Neural progenitor cell (in vitro differentiated cells): ENCODE measurements at regions not wholly inside any gene's neighbourhood (a gene's known extent, or its start where the extent isn't known, plus 50 kb on each side); places are given as distances from the start of the nearest gene placed in this dataset.
A peak's percentile ranks its signal among the peaks of the same experiment; 100 is the strongest.

Experiments used
- DNase-seq: peaks from one replicate; pipeline ENCODE4 v3.0.0-alpha.2; 2016; ENCODE audit warnings: low spot score
- H2AFZ ChIP-seq: fragments of 200-600 bp; sonication (generic); replicated peaks from 2 replicates; pipeline ENCODE4 v1.6.1; 2016; ENCODE audit warnings: antibody characterized with exemption
- H3F3A ChIP-seq: fragments of 200-600 bp; sonication (generic); 2 replicates; pipeline ENCODE4 v1.6.1; 2016; ENCODE audit warnings: antibody characterized with exemption, low read depth
- H3K27ac ChIP-seq: fragments of 200-600 bp; sonication (generic); 2 replicates; pipeline ENCODE4 v1.5.1; 2016; ENCODE audit warnings: mild to moderate bottlenecking
- H3K27me3 ChIP-seq: fragments of 200-600 bp; sonication (generic); 2 replicates; pipeline ENCODE4 v1.6.1; 2016; ENCODE audit warnings: mild to moderate bottlenecking, moderate library complexity
- H3K36me3 ChIP-seq: fragments of 200-600 bp; sonication (generic); 2 replicates; pipeline ENCODE4 v1.5.1; 2016
- H3K4me1 ChIP-seq: fragments of 200-600 bp; sonication (generic); 2 replicates; pipeline ENCODE4 v1.6.1; 2016; ENCODE audit warnings: mixed run types
- H3K4me2 ChIP-seq: fragments of 200-600 bp; sonication (generic); 2 replicates; pipeline ENCODE4 v1.6.1; 2016
- H3K4me3 ChIP-seq: fragments of 200-600 bp; sonication (generic); 2 replicates; pipeline ENCODE4 v1.5.1; 2016
- H3K79me2 ChIP-seq: fragments of 200-600 bp; sonication (generic); 2 replicates; pipeline ENCODE4 v1.6.1; 2016; ENCODE audit warnings: low read depth
- H3K9ac ChIP-seq: fragments of 200-600 bp; sonication (generic); 2 replicates; pipeline ENCODE4 v1.6.1; 2016
- H3K9me3 ChIP-seq: fragments of 200-600 bp; sonication (generic); 2 replicates; pipeline ENCODE4 v1.5.1; 2016; ENCODE audit warnings: low read depth
- H4K20me1 ChIP-seq: fragments of 200-600 bp; sonication (generic); 2 replicates; pipeline ENCODE4 v1.6.1; 2016; ENCODE audit warnings: low read depth
- H3K27ac Mint-ChIP-seq: 3 replicates; pipeline ENCODE4 v1.8.0; 2021; ENCODE audit warnings: mixed read lengths
- H3K27me3 Mint-ChIP-seq: 2 replicates; pipeline ENCODE4 v1.8.0; 2022; ENCODE audit warnings: low read depth, mild to moderate bottlenecking, inconsistent platforms, moderate library complexity, mixed read lengths; ENCODE audit not compliant: insufficient read depth
- H3K36me3 Mint-ChIP-seq: 3 replicates; pipeline ENCODE4 v1.8.0; 2021; ENCODE audit warnings: mixed read lengths
- H3K4me1 Mint-ChIP-seq: 3 replicates; pipeline ENCODE4 v1.8.0; 2021; ENCODE audit warnings: mixed read lengths
- H3K4me3 Mint-ChIP-seq: 3 replicates; pipeline ENCODE4 v1.8.0; 2021; ENCODE audit warnings: mild to moderate bottlenecking, moderate library complexity, mixed read lengths
- H3K9me3 Mint-ChIP-seq: 3 replicates; pipeline ENCODE4 v1.8.0; 2020; ENCODE audit warnings: mixed read lengths
- CTCF ChIP-seq: fragments of 200-600 bp; sonication (generic); IDR thresholded peaks from 2 replicates; pipeline ENCODE4 v1.5.1; 2017; ENCODE audit warnings: antibody characterized with exemption, mild to moderate bottlenecking
- EZH2 ChIP-seq: fragments of 200-600 bp; sonication (generic); IDR thresholded peaks from 2 replicates; pipeline ENCODE4 v1.6.1; 2017; ENCODE audit warnings: antibody characterized with exemption, mild to moderate bottlenecking, moderate library complexity
- EZH2phosphoT487 ChIP-seq: fragments of 200-600 bp; sonication (generic); IDR thresholded peaks from 2 replicates; pipeline ENCODE4 v1.6.1; 2017; ENCODE audit warnings: antibody characterized with exemption

GRCh38 chr12:9335867-9336266, 127.7 kb upstream of the PZP start:
- Histone ChIP-seq H3F3A (no peaks in the 10 kb centered on the region), H3K79me2 (no peaks in the 10 kb centered on the region), H3K27me3 (no peaks in the 10 kb centered on the region), H3K9me3 (no peaks in the 10 kb centered on the region), H4K20me1 (no peaks in the 10 kb centered on the region), H3K4me3 (no peak overlapping the region), H2AFZ (no peak overlapping the region), H3K36me3 (no peaks in the 10 kb centered on the region), H3K9ac (no peak overlapping the region), H3K4me2 (no peak overlapping the region), H3K4me1 (no peaks in the 10 kb centered on the region), H3K27ac (no peak overlapping the region)
- H3K9me3 Mint-ChIP-seq = peaks cover 10% of the 10 kb centered on the region
- H3K36me3 Mint-ChIP-seq = peaks cover 10% of the 10 kb centered on the region
- no peak overlapping the region for H3K4me3 Mint-ChIP-seq
- no peak for DNase-seq
- TF ChIP-seq EZH2phosphoT487 (no peak), EZH2 (no peak), CTCF (no peak)
- peaks cover 9% of the 10 kb centered on the region for H3K4me1 Mint-ChIP-seq
- H3K27ac Mint-ChIP-seq = no peak overlapping the region
- H3K27me3 Mint-ChIP-seq = peaks cover 2% of the 10 kb centered on the region

- Mint-ChIP-seq H3K4me3 (no peak overlapping the region), H3K4me1 (peaks cover 7% of the 10 kb centered on the region), H3K27ac (no peak overlapping the region), H3K36me3 (peaks cover 10% of the 10 kb centered on the region), H3K9me3 (peaks cover 10% of the 10 kb centered on the region), H3K27me3 (peaks cover 2% of the 10 kb centered on the region)
- Histone ChIP-seq H3K4me1 (no peaks in the 10 kb centered on the region), H3K9me3 (no peaks in the 10 kb centered on the region), H2AFZ (no peak overlapping the region), H3K4me3 (no peak overlapping the region), H3K79me2 (no peaks in the 10 kb centered on the region), H3F3A (no peaks in the 10 kb centered on the region), H4K20me1 (no peaks in the 10 kb centered on the region), H3K4me2 (no peak overlapping the region), H3K9ac (no peak overlapping the region), H3K27me3 (no peaks in the 10 kb centered on the region), H3K36me3 (no peaks in the 10 kb centered on the region), H3K27ac (no peak overlapping the region)
- no peak for DNase-seq
- TF ChIP-seq EZH2 (no peak), EZH2phosphoT487 (no peak), CTCF (no peak)
Observed at GRCh38 chr12:9334964-9335363, 126.8 kb upstream of the PZP start.

GRCh38 chr12:9334041-9334692, 126.0 kb upstream of the PZP start:
- Mint-ChIP-seq H3K4me3 (no peak overlapping the region), H3K27me3 (peaks cover 2% of the 10 kb centered on the region), H3K9me3 (peaks cover 10% of the 10 kb centered on the region), H3K27ac (peak overlapping the region; percentile 70), H3K4me1 (peaks cover 7% of the 10 kb centered on the region), H3K36me3 (peaks cover 10% of the 10 kb centered on the region)
- Histone ChIP-seq H3K27ac (no peak overlapping the region), H4K20me1 (no peaks in the 10 kb centered on the region), H3K4me1 (no peaks in the 10 kb centered on the region), H3K27me3 (no peaks in the 10 kb centered on the region), H3K36me3 (no peaks in the 10 kb centered on the region), H3K4me3 (no peak overlapping the region), H3K9ac (no peak overlapping the region), H3K4me2 (no peak overlapping the region), H2AFZ (no peak overlapping the region), H3K9me3 (no peaks in the 10 kb centered on the region), H3K79me2 (no peaks in the 10 kb centered on the region), H3F3A (no peaks in the 10 kb centered on the region)
- no peak for TF ChIP-seq EZH2phosphoT487
- TF ChIP-seq CTCF = no peak
- no peak for TF ChIP-seq EZH2
- no peak for DNase-seq
